ENCODE measurements at regions not wholly inside any gene's neighbourhood (a gene's known extent, or its start where the extent isn't known, plus 50 kb on each side); places are given as distances from the start of the nearest gene placed in this dataset.

GRCh38 chr13:74973935-74974879 lies 507.8 kb downstream of the TBC1D4 start:
- no peak for TF ChIP-seq CTCF (IDR thresholded peaks at IDR 0.05)
- TF ChIP-seq POLR2A (IDR thresholded peaks at IDR 0.05), result no peak
